ENCODE measurements at regions not wholly inside any gene's neighbourhood (a gene's known extent, or its start where the extent isn't known, plus 50 kb on each side); places are given as distances from the start of the nearest gene placed in this dataset.

DNA sequence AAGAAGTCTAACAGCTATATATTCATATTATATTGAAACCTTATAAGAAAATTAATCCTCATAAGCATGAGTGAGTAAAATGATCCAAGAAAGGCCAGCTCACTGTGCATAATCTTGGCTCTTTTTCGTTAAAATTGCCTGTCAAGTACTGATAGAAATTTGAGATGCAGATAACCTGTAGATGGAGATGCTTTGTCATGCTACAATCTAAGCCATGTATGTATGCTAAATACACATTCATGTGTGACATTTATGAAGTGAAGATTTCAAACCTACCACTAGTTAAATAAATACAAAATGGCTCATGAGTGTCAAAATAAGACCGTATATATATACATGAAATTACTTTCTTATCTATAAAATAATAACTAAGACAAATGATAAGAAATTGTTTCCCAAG lies 1491.5 kb upstream of the PRMT6 start:
- Mint-ChIP-seq H3K4me3 (no peak overlapping the region), H3K27ac (no peak overlapping the region), H3K9me3 (peaks cover 0 to 3% (median 0%) of the 10 kb centered on the region in 7 donors), H3K36me3 (no peaks in the 10 kb centered on the region), H3K4me1 (no peaks in the 10 kb centered on the region), H3K27me3 (ENCODE audit: low read depth in 3 of 3) (no peaks in the 10 kb centered on the region)
- H3K36me3 ChIP-seq (replicated peaks in 1 of 2; ENCODE audit: control insufficient read depth in 1 of 2, insufficient read depth in 2 of 2, low read length in 2 of 2): no peaks in the 10 kb centered on the region
- no peaks in the 10 kb centered on the region for H3K4me1 ChIP-seq (ENCODE audit: control insufficient read depth in 1 of 2, insufficient read depth in 2 of 2, low read length in 2 of 2)
- no peak overlapping the region for H3K4me3 ChIP-seq (replicated peaks in 1 of 3; ENCODE audit: low read depth in 2 of 3, low read length in 3 of 3)
- no peak overlapping the region for H2AFZ ChIP-seq (ENCODE audit: insufficient read depth, low read depth, low read length, poor library complexity, severe bottlenecking)
- intact Hi-C loops (cut with micrococcal nuclease): no loop called here
- H3K79me2 ChIP-seq (ENCODE audit: insufficient read depth, low read length): no peaks in the 10 kb centered on the region
- H3K27ac ChIP-seq (ENCODE audit: low read depth in 1 of 2, low read length in 2 of 2): no peak overlapping the region
- H4K20me1 ChIP-seq (ENCODE audit: insufficient read depth, low read length): no peaks in the 10 kb centered on the region
- no peaks in the 10 kb centered on the region for H3K27me3 ChIP-seq (ENCODE audit: control insufficient read depth in 2 of 2, insufficient read depth in 2 of 2, low read length in 2 of 2)
- H3K4me2 ChIP-seq (replicated peaks; ENCODE audit: extremely low read depth, low read length, poor library complexity, severe bottlenecking): no peak overlapping the region
- no peak for DNase-seq
- TF ChIP-seq, protein P1, sequence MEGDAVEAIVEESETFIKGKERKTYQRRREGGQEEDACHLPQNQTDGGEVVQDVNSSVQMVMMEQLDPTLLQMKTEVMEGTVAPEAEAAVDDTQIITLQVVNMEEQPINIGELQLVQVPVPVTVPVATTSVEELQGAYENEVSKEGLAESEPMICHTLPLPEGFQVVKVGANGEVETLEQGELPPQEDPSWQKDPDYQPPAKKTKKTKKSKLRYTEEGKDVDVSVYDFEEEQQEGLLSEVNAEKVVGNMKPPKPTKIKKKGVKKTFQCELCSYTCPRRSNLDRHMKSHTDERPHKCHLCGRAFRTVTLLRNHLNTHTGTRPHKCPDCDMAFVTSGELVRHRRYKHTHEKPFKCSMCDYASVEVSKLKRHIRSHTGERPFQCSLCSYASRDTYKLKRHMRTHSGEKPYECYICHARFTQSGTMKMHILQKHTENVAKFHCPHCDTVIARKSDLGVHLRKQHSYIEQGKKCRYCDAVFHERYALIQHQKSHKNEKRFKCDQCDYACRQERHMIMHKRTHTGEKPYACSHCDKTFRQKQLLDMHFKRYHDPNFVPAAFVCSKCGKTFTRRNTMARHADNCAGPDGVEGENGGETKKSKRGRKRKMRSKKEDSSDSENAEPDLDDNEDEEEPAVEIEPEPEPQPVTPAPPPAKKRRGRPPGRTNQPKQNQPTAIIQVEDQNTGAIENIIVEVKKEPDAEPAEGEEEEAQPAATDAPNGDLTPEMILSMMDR (IDR thresholded peaks at IDR 0.05): no peak
- peaks cover 2 to 5% of the 10 kb centered on the region in 2 donors for H3K9me3 ChIP-seq (replicated peaks in 1 of 2; ENCODE audit: control insufficient read depth in 1 of 2, insufficient read depth in 1 of 2, low read length in 2 of 2)
- no peak overlapping the region for H3K9ac ChIP-seq (ENCODE audit: insufficient read depth, low read length, poor library complexity, severe bottlenecking)
- WGBS (ENCODE audit: insufficient coverage): no CpG with 5 or more reads among the region's 2 CpGs

GRCh38 chr1:105585791-105586190 lies 1470.7 kb upstream of the PRMT6 start:
- TF ChIP-seq, protein P1 (IDR thresholded peaks at IDR 0.05): no peak

More at GRCh38 chr1:105585791-105586190, 1470.7 kb upstream of the PRMT6 start:
- no peak overlapping the region for H3K9ac ChIP-seq (ENCODE audit: insufficient read depth, low read length, poor library complexity, severe bottlenecking)
- no peaks in the 10 kb centered on the region for H3K79me2 ChIP-seq (ENCODE audit: insufficient read depth, low read length)
- H3K4me1 Mint-ChIP-seq: no peaks in the 10 kb centered on the region
- peaks cover 0 to 2% (median 0%) of the 10 kb centered on the region in 7 donors for H3K9me3 Mint-ChIP-seq
- no peak overlapping the region for H2AFZ ChIP-seq (ENCODE audit: insufficient read depth, low read depth, low read length, poor library complexity, severe bottlenecking)
- H3K4me2 ChIP-seq (replicated peaks; ENCODE audit: extremely low read depth, low read length, poor library complexity, severe bottlenecking): no peak overlapping the region
- no peaks in the 10 kb centered on the region for H3K9me3 ChIP-seq (replicated peaks in 1 of 2; ENCODE audit: control insufficient read depth in 1 of 2, insufficient read depth in 1 of 2, low read length in 2 of 2)
- no peak overlapping the region for H3K27ac ChIP-seq (ENCODE audit: low read depth in 1 of 2, low read length in 2 of 2)
- no peaks in the 10 kb centered on the region for H4K20me1 ChIP-seq (ENCODE audit: insufficient read depth, low read length)
- 0% methylated on average over 1 of the region's 2 CpGs for WGBS (ENCODE audit: insufficient coverage)
- no peaks in the 10 kb centered on the region for H3K36me3 ChIP-seq (replicated peaks in 1 of 2; ENCODE audit: control insufficient read depth in 1 of 2, insufficient read depth in 2 of 2, low read length in 2 of 2)
- DNase-seq: no peak
- no peak overlapping the region for H3K27ac Mint-ChIP-seq
- no peaks in the 10 kb centered on the region for H3K4me1 ChIP-seq (ENCODE audit: control insufficient read depth in 1 of 2, insufficient read depth in 2 of 2, low read length in 2 of 2)
- intact Hi-C loops (cut with micrococcal nuclease): no loop called here
- H3K27me3 ChIP-seq (ENCODE audit: control insufficient read depth in 2 of 2, insufficient read depth in 2 of 2, low read length in 2 of 2): no peaks in the 10 kb centered on the region
- H3K36me3 Mint-ChIP-seq: no peaks in the 10 kb centered on the region
- no peak overlapping the region for H3K4me3 ChIP-seq (replicated peaks in 1 of 3; ENCODE audit: low read depth in 2 of 3, low read length in 3 of 3)
- peaks cover 0 to 1% (median 0%) of the 10 kb centered on the region in 3 donors for H3K27me3 Mint-ChIP-seq (ENCODE audit: low read depth in 3 of 3)
- no peak overlapping the region for H3K4me3 Mint-ChIP-seq
